T-helper 1 cell (primary cell): ENCODE measurements at regions not wholly inside any gene's neighbourhood (a gene's known extent, or its start where the extent isn't known, plus 50 kb on each side); places are given as distances from the start of the nearest gene placed in this dataset.
"Not testable (repeated sequence)": the region's sequence is repeated elsewhere in the genome, so short reads cannot be mapped to it uniquely, and the experiment has no call there.

Experiments
- DNase-seq, 5 donors: peaks; one replicate each; pipeline ENCODE4 v3.0.0-alpha.2; 2012 to 2020

DNA sequence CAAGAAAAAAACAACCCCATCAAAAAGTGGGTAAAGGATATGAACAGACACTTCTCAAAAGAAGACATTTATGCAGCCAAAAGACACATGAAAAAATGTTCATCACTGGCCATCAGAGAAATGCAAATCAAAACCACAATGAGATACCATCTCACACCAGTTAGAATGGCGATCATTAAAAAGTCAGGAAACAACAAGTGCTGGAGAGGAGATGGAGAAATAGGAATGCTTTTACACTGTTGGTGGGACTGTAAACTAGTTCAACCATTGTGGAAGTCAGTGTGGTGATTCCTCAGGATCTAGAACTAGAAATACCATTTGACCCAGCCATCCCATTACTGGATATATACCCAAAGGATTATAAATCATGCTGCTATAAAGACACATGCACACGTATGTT is 467.2 kb upstream of the RUNX1 start:
- DNase-seq = not testable (repeated sequence)

DNA sequence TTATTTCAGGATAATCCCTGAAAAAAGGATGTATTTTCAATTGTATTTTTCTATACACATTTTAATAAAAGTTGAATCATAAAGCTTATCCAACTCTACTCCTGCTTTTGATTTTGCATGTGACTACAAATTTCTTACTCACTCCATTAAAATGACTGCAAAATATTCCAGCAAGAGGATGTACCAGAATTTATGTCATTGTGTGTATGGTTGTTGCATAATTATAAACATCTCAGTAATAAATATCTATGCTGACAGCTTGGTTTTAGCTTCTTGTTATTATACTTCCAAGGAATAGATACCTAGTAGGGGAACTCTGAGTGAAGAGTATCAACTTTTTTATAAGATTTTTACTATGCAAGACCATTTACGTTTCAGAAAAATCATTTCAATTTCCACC is 463.2 kb upstream of the RUNX1 start:
- no peak for DNase-seq

DNA sequence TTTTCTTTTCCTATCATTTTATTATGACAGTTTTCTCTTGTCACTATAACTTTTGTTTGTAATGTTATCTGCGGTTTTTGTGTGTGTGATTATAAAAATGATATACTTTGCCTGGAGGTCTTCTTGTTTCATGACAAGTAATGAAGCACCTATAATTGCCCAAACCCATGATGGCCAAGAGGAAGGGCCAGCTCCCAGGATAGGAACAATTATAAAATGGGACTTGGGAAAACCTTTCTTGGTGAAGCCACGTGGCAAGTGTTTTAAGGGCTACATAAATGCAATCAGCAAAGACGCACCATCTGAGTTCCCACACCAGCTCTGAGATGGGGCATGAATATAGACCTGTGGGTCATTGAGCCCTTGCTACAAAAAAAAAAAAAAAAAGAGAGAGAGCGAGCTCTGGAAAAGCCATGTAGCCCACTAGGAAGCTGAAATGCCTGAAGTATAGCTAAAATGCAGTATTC is 462.6 kb upstream of the RUNX1 start:
- no peak for DNase-seq

DNA sequence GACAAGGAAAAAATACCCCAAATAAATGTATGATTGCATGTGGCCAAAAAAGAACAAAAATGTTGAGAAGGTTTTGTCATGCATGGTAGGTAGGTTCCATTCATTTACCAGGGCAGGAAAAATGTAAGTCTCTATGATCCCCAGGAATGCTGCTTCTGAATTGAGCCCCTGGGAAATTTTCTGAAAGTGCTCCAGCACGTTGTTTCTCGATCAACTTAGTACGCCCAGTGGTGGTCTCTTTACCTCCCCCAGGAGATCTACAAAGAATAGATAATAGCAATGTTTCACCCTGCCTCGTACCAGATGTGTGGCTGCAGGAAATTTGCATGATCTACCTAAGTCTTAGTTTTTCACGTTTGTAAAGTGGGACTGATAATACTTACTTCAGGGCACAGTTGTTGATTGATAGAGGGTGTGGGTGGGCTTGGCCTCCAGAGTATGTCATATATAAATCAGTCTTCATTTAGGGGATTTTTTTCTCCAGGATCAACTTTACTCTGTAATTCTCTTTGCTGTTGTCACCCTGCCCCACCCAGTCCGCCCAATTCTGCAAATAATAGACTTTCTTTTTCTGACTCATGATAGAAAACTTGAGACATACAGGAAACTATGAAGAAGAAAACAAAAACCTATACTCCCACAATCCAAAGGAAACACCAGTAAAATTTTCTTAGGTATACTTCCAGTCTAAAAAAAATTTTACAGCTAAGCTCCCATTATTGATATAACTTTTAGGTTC is 462.0 kb upstream of the RUNX1 start:
- no peak for DNase-seq

DNA sequence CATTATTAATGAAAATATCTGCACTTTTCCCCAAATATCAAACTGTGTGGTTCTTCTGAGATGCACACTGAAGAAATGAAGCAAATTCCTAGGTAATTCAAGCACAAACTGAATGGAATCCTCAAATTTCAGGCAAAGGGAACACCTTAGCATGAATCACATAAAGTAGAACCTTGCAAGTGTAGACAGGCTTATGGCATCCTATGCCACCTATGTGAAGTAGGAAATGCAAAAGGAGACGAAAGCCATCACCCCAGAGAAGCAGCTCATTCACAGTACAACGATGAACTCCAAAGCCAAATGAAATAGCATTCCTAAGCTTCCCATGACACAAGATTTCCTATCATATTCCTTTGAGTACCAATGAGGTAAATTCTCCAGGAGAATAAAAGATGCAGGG is 461.2 kb upstream of the RUNX1 start:
- DNase-seq = no peak

DNA sequence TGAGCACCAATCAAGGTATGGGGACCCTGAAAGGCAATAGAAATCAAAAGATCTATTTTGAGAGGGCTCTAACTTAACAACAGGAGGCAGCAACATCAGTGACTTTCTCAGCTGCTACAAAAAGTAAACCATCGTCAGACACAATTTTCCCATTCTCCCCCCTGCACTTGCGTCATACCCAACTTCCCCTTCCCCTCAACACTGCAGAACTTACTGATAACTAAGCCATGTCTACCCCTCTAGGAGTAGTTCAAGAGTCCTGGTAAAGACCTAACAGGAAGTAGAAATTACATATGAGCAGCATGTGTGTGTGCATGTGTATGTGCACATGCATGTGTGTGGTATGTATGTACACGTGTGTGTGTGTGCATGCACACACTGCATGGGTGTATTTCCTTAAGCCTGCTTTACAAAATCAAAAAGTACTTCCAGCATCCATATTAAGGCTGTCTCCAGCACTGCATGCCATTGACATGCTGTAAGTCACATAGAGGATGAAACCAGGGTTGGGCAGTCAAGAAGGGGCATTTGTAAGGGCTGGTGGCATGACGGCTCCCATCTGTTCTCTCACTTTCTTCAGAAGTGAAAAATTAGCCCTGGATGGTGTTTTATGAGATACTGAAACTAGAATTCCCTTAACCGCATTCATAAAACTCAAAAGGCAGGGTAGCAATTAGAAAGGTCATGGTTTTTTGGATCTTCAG is 460.1 kb upstream of the RUNX1 start:
- DNase-seq = no peak

DNA sequence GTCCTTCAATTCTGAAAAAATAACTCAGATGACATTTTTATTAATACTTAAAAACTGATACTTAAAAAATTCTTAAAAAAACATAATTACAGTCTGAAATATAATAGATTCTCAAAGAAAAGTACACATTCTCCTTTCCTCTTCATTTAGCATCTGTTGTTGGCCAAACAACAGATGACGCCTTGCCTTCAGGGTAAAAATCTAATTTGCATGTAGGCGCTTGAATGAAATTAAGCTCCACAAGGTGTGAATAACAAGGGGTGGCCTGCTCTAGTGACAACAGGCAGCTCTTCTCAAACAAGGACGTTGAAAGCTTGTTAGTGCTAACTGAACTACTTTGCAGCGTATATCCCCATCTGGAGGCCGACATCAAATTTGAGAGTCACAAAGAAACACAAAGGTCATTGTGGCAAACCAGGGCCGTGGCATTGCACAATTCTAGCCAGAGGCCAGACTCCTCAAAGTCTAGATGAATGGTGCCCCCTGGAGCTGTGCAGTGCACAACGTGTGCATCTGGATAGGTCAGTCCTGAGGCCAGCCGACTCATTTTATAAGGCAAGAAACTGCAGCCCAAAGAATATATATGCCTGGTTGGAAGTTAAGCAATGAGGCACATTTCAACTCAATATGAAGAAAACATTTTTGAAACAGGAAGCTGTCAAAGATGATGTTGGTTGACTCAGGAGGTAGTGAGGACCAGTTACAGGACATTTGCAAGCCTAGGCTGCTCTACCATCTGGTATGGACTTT is 459.2 kb upstream of the RUNX1 start:
- DNase-seq = no peak

DNA sequence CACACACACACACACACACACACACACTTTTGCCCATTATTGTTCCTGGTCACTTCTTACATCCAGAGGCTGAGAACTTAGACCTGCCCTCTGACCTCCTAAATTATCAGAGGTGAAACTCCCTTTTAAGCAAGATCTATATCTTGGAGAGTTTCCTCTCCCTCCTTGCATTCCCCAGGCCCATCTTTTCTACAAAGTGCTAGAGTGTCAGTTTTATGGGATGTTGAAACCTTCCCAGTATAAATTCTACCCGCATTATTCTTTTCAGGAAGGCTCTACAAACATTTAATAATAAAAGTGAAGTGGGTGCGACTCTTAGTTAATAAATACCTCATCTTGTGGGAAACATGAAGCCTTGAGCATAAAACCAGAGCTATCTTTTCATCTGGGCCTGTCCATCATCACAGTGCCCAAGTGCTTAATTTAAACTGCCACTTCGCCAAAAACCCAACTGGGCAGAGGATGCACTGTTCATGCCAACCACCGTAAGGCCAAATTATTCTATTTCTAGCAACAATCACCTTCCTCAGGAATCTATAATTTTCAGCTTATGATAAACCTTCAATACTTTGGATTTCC is 458.2 kb upstream of the RUNX1 start:
- no peak for DNase-seq

DNA sequence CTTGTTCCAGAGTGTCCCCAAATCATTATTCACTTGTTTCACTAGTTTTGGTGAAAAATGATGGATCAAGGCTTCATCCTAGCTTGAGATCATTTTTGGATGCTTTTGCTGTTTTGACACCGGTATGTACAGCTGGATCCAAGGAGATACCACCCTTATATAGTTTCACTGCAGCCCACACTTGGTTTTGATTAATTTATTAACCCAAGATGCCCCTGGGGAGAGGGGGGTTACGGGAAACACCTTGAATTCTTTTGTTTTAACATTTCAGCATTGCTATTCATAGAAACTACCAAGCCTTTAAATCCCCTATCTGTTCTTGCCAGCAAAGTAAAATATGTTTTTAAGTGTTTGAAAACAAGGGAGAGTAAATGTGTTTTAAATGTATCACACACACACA is 457.7 kb upstream of the RUNX1 start:
- DNase-seq = no peak

DNA sequence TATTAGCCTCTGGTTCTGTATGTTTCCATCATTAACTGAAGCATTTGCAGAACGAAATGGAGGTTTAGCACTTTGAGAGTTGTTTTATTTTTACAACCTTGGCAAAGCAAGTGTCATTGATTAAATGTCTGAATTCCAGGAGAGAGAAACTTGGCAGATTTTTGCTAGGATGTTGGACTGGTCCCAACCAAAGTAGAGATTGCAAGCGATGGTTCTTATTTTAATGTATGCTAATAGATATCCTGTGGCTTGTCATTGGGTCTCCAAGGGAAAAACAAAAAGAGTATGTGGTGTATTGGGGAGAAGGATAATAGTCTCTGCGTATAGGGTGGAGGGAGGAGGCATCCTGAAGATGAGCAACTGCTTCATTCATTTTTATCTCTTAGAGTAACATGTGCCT is 457.2 kb upstream of the RUNX1 start:
- no peak for DNase-seq

DNA sequence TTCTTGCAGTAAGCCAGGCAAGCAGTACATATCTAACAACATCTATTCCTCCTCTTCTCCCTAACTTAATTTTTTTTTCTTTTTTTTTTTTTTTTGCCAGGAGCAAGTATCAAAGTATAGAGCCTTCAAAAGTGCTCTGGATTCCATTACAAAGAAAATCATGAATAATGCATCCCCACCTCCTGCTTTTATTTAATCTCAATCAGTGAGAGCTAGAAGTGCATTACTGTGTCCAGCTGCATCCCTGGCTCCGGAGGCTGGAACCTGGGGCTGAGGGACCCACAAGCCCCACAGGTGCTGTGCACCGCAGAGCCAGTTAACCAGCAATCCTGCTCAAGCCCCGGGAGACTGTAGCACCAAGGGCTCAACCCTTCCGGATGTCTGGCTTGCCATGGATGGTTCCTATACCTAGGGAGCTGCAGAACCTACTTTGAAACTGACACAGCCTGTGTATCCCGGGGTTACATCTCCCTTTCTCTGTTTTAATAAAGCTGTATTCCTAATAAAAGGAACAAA is 455.9 kb upstream of the RUNX1 start:
- DNase-seq = no peak

DNA sequence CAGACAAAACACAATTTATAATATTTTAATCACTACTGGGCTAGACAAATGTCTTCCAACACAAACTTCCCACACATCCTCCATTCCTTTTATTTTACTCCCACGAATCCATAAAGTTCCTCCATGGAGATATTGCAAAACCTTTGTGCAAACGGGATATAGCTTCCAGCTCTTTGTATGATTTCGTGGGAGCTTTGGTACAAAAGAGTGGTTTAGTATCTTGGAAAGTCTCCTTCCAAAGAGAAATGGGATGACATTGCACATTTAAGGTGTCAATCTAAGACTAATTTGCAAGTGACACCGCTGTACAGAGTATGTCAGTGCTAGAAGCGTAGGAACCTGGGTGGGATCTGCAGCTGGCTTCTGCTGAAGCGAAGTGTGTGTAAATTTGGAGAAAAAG is 455.2 kb upstream of the RUNX1 start:
- no peak for DNase-seq

DNA sequence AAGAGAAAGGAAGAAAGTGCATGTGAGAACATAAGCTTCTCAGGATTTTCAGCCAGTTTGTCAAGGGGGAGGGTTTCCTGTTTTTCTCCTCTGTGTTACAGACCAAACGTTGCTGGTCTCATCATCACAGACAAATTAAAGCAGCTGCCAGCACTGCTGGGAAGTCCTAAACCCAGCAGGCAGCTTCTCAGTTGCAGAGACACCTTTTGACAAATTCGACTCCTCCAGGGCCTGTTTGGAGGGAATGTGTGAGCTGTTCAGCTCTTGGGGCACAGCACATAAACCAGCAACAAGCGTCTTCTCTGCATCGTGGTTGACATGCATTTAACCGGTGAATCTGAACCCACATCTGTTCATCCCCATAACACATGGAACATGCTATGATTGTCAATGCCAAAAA is 454.6 kb upstream of the RUNX1 start:
- DNase-seq = peak in 1 of 5 donors; percentile 47

DNA sequence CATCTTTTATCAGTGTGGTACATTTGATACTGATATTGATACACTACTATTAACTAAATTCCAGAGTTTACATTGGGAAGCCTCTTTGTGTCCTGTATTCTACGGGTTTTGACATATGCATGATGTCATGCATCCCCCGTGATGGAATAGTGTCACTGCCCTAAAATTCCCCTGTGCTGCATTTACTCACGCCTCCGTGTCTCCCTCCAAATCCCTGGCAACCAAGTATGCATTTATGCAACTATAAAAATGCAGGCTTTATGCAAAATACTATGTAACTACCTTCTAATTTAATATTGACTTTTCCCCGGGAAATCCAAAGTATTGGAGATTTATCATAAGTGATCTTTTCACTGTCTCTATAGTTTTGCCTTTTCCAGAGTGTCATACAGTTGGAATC is 453.7 kb upstream of the RUNX1 start:
- DNase-seq = no peak

DNA sequence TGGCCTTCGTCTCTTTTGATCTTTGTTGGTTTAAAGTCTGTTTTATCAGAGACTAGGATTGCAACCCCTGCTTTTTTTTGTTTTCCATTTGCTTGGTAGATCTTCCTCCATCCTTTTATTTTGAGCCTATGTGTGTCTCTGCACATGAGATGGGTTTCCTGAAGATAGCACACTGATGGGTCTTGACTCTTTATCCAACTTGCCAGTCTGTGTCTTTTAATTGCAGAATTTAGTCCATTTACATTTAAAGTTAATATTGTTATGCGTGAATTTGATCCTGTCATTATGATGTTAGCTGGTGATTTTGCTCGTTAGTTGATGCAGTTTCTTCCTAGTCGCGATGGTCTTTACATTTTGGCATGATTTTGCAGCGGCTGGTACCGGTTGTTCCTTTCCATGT is 448.4 kb upstream of the RUNX1 start:
- DNase-seq = not testable (repeated sequence)

DNA sequence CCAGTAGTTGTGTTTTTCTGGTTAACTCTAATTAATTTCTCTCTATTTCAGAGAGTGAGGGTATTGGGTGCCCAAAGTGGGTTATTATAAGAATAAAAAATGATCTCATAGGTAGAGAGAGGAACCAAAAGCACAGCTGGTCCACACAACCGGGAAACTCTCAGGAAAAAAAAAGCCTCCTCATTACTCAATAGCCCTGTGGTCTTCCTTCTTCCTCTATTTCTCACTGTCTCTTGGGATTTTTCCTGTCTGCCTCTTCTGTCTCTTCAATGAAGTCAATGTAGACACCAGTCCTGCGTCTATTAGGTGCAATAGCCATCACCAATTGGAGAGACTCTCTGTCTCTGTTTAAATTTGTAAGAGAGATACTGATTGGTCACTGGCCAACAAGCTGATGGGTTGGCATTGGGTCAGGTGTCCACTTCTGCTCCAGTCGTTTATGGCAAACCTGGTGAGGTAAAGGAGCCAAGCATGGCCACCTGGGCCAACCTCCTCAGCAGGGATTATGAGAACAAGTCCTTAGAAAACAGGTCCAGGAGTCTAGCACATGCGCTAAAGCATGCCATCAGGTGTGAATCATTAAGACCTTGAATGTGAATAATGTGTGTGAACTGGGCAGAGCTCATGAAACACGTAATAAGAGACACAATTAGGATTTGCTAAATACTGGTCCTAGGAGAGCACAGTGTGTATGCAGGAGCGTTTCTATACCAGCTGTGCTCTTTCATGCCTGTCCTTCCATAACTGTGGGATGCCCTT is 443.0 kb upstream of the RUNX1 start:
- no peak for DNase-seq

DNA sequence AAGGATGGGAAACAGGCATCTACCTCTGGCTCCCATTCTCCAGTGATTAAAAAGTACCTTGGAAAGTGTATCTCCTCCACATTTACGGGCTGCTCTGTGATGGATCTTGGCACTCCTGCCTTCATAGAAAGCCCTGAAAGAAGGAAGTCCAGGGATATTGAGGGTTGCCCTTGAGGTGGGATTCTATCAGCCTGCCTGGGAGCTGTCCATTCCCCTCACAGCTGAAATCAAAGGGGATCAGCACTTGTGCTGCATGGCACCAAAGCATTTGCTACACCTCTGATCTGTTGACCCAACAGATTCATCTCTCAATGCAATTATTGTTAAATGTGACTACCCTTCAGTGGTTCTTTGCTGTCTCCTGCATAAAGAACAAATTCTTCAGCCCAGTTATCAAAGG is 442.0 kb upstream of the RUNX1 start:
- no peak for DNase-seq

DNA sequence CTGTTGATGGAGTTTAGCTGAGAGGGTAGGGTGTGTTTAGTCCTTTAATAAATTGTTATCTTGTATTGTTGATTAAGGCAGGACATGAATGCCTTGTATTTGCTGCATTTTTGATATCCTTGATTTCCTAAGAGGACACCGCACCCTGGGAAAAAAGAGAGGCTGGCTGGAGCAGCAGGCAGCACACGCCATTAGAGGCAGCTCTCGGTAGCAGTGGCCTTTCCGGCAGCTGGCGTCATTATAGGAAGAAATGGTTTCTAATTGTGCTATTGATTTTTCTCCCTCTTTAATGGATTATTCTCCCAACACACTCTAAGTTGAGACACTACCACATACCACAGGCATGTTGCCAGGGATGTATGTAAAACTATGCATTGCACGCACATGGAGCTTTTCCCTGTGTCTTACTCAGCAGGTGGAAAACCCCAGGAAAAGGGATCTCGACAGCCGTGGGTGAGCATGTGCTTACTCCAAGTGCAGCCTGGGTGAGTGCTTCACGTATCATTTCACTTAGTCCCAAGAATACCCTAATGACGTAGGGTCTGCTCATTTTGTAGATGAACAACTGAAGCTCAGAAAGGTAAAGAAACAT is 440.4 kb upstream of the RUNX1 start:
- DNase-seq = no peak

DNA sequence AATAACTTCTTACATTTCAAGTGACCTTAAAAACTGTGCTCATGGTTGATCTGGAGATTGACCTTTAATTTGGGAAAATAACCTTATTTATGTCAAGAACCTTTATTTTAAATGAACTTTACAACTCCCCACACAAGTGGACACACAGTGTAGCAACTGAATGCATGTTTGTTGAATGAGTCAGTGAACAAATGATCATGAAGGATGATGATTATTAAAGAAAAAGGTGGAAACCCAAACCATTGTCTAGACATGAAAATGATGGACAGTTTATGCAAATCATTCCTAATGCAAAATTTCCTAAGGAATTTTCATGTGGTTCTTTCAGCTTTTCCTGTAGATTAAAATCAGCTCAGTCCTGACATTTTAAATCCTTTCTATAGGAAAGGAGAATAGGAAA is 439.8 kb upstream of the RUNX1 start:
- no peak for DNase-seq

DNA sequence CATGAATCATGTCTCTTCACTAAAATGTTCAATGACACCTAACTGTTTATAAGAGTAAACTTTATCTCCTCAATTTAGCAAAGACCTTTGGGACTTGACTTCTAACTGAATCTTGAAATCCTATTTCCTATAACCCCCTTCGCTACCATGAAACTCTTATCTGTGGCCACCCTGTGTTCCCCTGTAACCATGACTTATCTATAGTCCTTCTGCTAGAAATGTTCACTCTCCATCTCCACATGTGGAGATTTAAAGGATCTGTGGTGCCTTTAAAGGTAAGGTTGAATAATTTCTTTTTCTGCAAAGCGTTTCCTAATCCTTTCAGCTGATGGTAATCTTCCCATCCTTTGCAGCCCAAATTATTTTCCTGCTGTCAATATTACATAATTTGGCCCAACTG is 436.3 kb upstream of the RUNX1 start:
- DNase-seq = no peak

DNA sequence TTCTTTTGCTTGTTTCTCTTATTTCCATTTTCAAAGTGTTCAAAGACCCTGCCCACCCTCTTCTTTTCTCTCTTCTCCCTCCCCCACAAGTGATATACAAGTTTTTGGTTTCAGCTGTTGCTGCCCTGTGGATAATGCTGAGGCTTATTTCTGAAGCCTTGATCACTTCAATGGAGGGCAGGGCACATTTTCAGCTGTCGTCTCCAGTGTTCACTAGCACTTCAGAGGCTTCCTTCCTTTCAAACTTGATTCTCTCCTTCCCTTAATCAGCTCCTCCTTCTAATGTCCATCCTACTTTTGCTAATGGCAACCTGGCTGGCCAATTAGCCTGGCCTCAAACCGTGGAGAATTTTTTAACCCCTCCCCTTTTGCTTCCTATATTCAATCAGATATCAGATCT is 435.7 kb upstream of the RUNX1 start:
- no peak for DNase-seq

DNA sequence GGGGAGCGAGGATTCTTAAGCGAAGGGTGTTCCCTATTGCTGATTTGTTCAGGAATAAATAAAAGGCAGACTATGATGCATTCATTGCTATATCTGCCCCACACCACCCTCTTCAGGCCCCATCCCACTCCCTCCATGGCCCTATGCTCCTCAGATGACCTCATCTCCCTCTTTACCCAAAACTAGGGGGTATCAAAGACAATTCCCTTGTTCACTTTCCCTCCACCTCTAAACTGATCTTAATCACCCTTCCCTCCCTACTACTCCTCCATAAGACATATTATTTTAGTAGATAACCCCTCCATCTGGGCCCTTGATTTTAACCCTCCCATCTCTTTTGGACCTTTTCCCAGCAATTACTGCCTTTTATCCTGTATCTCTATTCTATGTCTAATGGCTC is 434.9 kb upstream of the RUNX1 start:
- DNase-seq = no peak
